Gastroesophageal sphincter (tissue), 4 donors: ENCODE measurements at regions not wholly inside any gene's neighbourhood (a gene's known extent, or its start where the extent isn't known, plus 50 kb on each side); places are given as distances from the start of the nearest gene placed in this dataset.

ENCODE experiments used
- ATAC-seq: fragments of 150-250 bp; one replicate; pipeline ENCODE4 v1.9.1; 2016; ENCODE audit warnings: mild to moderate bottlenecking, moderate library complexity
- H3K27ac ChIP-seq, 4 donors: fragments of 200-600 bp; sonication (generic) in 3 of 4; 1 replicate in 3 of 4; 2 replicates in 1 of 4; pipeline ENCODE4 v1.5.1; 2016 to 2019
- H3K27me3 ChIP-seq: fragments of 200-600 bp; sonication (generic); one replicate; pipeline ENCODE4 v1.5.1; 2019
- H3K36me3 ChIP-seq, 2 donors: fragments of 200-600 bp; sonication (generic); one replicate each; pipeline ENCODE4 v1.5.1; 2019; ENCODE audit warnings: control low read depth in 1 of 2
- H3K4me1 ChIP-seq, 3 donors: fragments of 200-600 bp; sonication (generic); 1 replicate in 2 of 3; 2 replicates in 1 of 3; pipeline ENCODE4 v1.5.1; 2016 to 2019; ENCODE audit warnings: control low read depth in 2 of 3
- H3K4me3 ChIP-seq, 2 donors: fragments of 200-600 bp; sonication (generic); one replicate each; pipeline ENCODE4 v1.5.1; 2019; ENCODE audit warnings: mild to moderate bottlenecking in 1 of 2, moderate library complexity in 1 of 2
- H3K9me3 ChIP-seq, 3 donors: fragments of 200-600 bp; sonication (generic); one replicate each; pipeline ENCODE4 v1.5.1; 2017 to 2019; ENCODE audit warnings: control low read depth in 2 of 3
- CTCF ChIP-seq, 4 experiments: fragments of 200-600 bp in 2 of 4; fragments of 450-650 bp in 2 of 4; sonication (generic) in 1 of 4; IDR thresholded peaks; one replicate each; pipeline ENCODE4 v1.5.1; 2017 to 2019; ENCODE audit warnings: antibody characterized with exemption in 4 of 4, mild to moderate bottlenecking in 2 of 4, moderate library complexity in 2 of 4
- EP300 ChIP-seq: sonication (generic); formaldehyde crosslinking; IDR thresholded peaks from one replicate; pipeline ENCODE4 v1.6.1; 2017; ENCODE audit warnings: antibody characterized with exemption, mild to moderate bottlenecking
- POLR2A ChIP-seq, 2 donors: fragments of 450-650 bp; IDR thresholded peaks; one replicate each; pipeline ENCODE4 v1.6.1; 2017; ENCODE audit warnings: antibody characterized with exemption in 2 of 2, mild to moderate bottlenecking in 2 of 2, moderate library complexity in 1 of 2
- POLR2AphosphoS5 ChIP-seq: sonication (generic); formaldehyde crosslinking; IDR thresholded peaks from one replicate; pipeline ENCODE4 v1.6.1; 2017; ENCODE audit warnings: antibody characterized with exemption
- WGBS, 2 donors: methylation state at CpG; one replicate each; pipeline ENCODE4 v1.1.5; 2018; ENCODE audit warnings: low coverage in 1 of 2; 5-methylcytosine and 5-hydroxymethylcytosine counted together

- ATAC-seq: no peak
- no peaks in the 10 kb centered on the region for H3K9me3 ChIP-seq
- WGBS, 2 donors: 86% methylated on average over 10 of the region's 12 CpGs; no CpG with 5 or more reads in 1 of the 2 donors
- peaks cover 60% of the 10 kb centered on the region for H3K27me3 ChIP-seq
- no peaks in the 10 kb centered on the region for H3K36me3 ChIP-seq
- no peak overlapping the region for H3K27ac ChIP-seq
- H3K4me1 ChIP-seq: no peaks in the 10 kb centered on the region
- no peak for TF ChIP-seq CTCF (IDR thresholded peaks at IDR 0.05)
- no peak for TF ChIP-seq POLR2A (IDR thresholded peaks at IDR 0.05)
- TF ChIP-seq EP300: no peak
- no peak for TF ChIP-seq POLR2AphosphoS5
- H3K4me3 ChIP-seq: no peak overlapping the region
These were observed 147.8 kb upstream of the NECTIN1 start for GRCh38 chr11:119876841-119877240.

- ATAC-seq: no peak
- Histone ChIP-seq H3K36me3 (no peaks in the 10 kb centered on the region), H3K4me1 (no peaks in the 10 kb centered on the region), H3K9me3 (no peaks in the 10 kb centered on the region), H3K27ac (no peak overlapping the region), H3K4me3 (no peak overlapping the region), H3K27me3 (peaks cover 60% of the 10 kb centered on the region)
- TF ChIP-seq CTCF (IDR thresholded peaks at IDR 0.05) (no peak), POLR2AphosphoS5 (no peak), POLR2A (IDR thresholded peaks at IDR 0.05) (no peak), EP300 (no peak)
- 78 to 95% methylated on average over 3 of the region's 7 CpGs for WGBS, 2 donors
These were observed 147.0 kb upstream of the NECTIN1 start for GRCh38 chr11:119875841-119876600.

- H3K27me3 ChIP-seq: peaks cover 64% of the 10 kb centered on the region
These were observed 145.7 kb upstream of the NECTIN1 start for GRCh38 chr11:119874660-119875238.

GRCh38 chr11:119873761-119874421 lies 144.9 kb upstream of the NECTIN1 start:
- no peak overlapping the region for H3K4me3 ChIP-seq
- no peak for ATAC-seq
- peaks cover 65% of the 10 kb centered on the region for H3K27me3 ChIP-seq
- no peaks in the 10 kb centered on the region for H3K36me3 ChIP-seq
- H3K4me1 ChIP-seq: no peaks in the 10 kb centered on the region
- WGBS, 2 donors: 73 to 77% methylated on average over 3 to 6 of the region's 17 CpGs
- TF ChIP-seq EP300 (no peak), POLR2A (IDR thresholded peaks at IDR 0.05) (no peak), POLR2AphosphoS5 (no peak), CTCF (IDR thresholded peaks at IDR 0.05) (no peak)
- H3K27ac ChIP-seq: no peak overlapping the region
- H3K9me3 ChIP-seq: no peaks in the 10 kb centered on the region

More at GRCh38 chr11:119874660-119875238, 145.7 kb upstream of the NECTIN1 start:
- H3K36me3 ChIP-seq: no peaks in the 10 kb centered on the region
- WGBS, 2 donors: 35 to 47% methylated on average over 4 to 8 of the region's 15 CpGs
- ATAC-seq: no peak
- H3K9me3 ChIP-seq: no peaks in the 10 kb centered on the region
- TF ChIP-seq POLR2A (IDR thresholded peaks at IDR 0.05) (no peak), POLR2AphosphoS5 (no peak)
- no peaks in the 10 kb centered on the region for H3K4me1 ChIP-seq
- no peak overlapping the region for H3K4me3 ChIP-seq
- no peak overlapping the region for H3K27ac ChIP-seq

GRCh38 chr11:119872611-119873310 lies 143.8 kb upstream of the NECTIN1 start:
- H3K27me3 ChIP-seq: peaks cover 76% of the 10 kb centered on the region
- H3K9me3 ChIP-seq: no peaks in the 10 kb centered on the region
- no peaks in the 10 kb centered on the region for H3K4me1 ChIP-seq
- no peak for ATAC-seq
- 32 to 47% methylated on average over 4 to 11 of the region's 11 CpGs for WGBS, 2 donors
- H3K36me3 ChIP-seq: no peaks in the 10 kb centered on the region
- no peak overlapping the region for H3K27ac ChIP-seq
- TF ChIP-seq CTCF (IDR thresholded peaks at IDR 0.05) (no peak), EP300 (no peak), POLR2A (IDR thresholded peaks at IDR 0.05) (no peak), POLR2AphosphoS5 (no peak)
- no peak overlapping the region for H3K4me3 ChIP-seq
